Astrocyte of the hippocampus (primary cell): ENCODE measurements at regions not wholly inside any gene's neighbourhood (a gene's known extent, or its start where the extent isn't known, plus 50 kb on each side); places are given as distances from the start of the nearest gene placed in this dataset.

Source experiments
- DNase-seq: peaks from one replicate; pipeline ENCODE4 v3.0.0; 2011; ENCODE audit warnings: low read depth, low spot score

DNA sequence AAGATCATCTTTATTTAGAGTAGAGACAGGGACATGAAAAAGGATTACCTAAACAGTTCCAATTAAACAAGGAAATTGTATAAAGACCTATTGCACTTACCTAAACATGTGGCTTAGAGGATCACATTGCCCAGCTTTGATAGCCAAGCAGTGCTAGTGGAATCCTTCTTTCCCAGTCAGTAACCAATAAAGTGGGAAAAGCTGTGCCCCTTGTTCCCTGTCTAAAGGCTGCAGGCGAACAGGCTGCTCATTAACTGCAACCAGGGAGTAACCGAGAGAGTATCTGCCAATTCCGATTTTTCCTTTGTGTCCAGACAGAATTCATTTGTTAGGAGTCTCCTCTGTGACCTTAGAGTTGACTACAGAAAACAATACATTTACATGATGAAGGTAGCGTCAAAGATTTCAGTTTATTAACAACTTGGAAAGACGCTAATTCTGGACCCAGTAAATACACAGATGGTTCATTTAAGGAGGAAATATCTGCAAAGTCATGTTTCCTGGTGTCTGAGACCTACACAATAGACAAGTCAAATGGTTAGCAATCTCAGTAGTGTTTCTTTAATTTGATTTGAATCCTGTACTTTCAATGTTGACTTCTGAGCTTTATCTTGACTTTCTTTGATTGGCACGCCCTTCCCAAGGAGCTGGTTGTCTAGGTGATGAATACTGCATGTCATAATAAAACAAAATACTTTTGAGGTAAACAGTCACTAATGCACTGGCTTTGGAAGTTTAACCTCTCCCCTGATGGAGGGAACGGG lies 57.3 kb upstream of the MET start:
- no peak for DNase-seq

DNA sequence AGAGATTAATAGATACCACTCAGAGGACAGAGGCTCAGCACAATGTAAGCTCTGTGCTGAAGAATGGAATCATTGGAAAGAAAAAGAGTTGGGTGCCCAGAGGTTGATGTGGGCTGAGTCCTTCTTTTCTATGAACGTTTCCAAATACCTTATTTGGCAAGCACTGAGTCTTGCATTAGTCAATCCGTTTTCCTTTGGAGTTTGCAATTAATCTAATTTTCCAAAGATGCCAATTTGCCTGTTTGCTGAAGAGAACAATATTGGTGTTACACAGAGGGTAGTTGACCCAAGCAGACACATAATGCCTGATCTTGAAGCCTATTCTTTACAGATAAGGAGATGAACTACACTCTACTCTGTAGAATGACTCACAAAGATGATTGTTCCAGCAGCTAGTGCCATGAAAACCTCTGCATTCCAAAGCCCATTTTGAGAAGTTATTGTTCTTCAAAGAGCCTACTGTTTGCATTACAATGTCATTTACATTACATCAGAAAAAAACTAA lies 55.4 kb upstream of the MET start:
- DNase-seq, result peak; percentile 45

DNA sequence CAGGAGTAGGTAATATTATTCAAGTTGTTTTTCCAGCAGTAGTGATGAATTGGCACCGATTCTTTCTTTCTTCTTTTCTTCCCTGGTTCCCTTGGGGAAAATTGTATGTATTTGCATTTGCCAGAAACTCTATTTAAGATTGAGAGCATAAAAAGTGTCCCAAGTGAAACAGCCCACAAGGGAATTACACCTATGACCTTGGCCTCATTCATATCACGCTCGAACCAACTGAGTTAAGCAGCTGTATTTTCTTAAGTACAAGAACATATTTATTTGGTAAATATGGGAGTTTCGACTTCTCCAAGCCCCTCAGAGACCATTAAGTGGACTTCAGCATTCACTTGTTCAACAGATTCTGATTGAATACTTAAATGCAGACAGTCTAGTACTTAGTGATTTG lies 54.1 kb upstream of the MET start:
- no peak for DNase-seq

DNA sequence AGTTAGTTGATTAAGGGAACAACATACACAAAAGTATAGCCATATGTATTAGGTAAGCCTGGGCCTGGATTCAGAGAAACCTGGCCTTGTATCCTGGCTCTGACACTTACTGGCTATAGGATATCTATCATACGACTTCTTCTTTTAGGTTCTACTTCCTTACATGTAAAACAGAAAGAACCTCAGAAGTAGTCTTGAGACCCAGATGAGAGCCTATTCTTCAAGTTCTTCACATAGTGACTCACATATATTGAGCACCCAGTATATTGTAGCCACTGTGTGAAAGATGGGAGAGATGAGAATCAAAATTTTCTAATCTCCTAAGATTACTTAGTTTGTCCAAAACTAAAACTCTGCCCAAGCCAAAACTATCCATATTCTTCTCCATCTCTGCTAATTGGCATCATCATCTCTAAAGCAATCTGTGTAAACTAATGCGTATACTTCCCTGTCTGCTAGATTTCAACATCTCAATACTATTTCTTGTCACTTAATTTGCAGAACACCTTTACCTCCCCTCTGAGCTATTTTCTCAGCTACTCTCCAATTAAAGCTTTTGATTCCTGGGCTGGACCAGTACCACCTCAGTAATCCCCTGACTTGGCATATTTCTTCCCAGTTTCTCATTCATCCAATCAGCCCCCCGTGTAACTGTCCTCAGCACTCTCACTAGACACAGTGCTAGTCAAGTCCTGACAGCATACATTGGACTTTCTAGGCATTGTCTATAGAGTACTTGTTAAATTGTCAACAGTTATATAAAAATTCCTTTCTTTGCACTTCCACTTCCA lies 53.5 kb upstream of the MET start:
- no peak for DNase-seq

- DNase-seq, result no peak
These were observed 50.3 kb upstream of the MET start for GRCh38 chr7:116621649-116622048.
